Upper lobe of left lung (tissue), 4 donors: ENCODE measurements at regions not wholly inside any gene's neighbourhood (a gene's known extent, or its start where the extent isn't known, plus 50 kb on each side); places are given as distances from the start of the nearest gene placed in this dataset.

ENCODE experiments used
- CTCF ChIP-seq, 6 experiments: fragments of 450-650 bp in 4 of 6; fragments of 200-600 bp in 2 of 6; sonication (generic) in 2 of 6; IDR thresholded peaks; one replicate each; pipeline ENCODE4 v1.5.1; 2016 to 2019; ENCODE audit warnings: antibody characterized with exemption in 6 of 6
- EP300 ChIP-seq, 4 donors: sonication (generic); formaldehyde crosslinking; IDR thresholded peaks; one replicate each; pipeline ENCODE4 v1.5.1; 2017; ENCODE audit warnings: antibody characterized with exemption in 4 of 4, control low read depth in 2 of 4
- POLR2A ChIP-seq, 4 donors: fragments of 450-650 bp; IDR thresholded peaks; one replicate each; pipeline ENCODE4 v1.5.1; 2016 to 2017; ENCODE audit warnings: antibody characterized with exemption in 4 of 4, mild to moderate bottlenecking in 2 of 4
- POLR2AphosphoS5 ChIP-seq, 2 donors: sonication (generic); formaldehyde crosslinking; IDR thresholded peaks; one replicate each; pipeline ENCODE4 v1.5.1; 2017; ENCODE audit warnings: antibody characterized with exemption in 2 of 2

- TF ChIP-seq CTCF (IDR thresholded peaks at IDR 0.05): no peak
- TF ChIP-seq POLR2A (IDR thresholded peaks at IDR 0.05): no peak
- TF ChIP-seq POLR2AphosphoS5 (IDR thresholded peaks at IDR 0.05): no peak
- no peak for TF ChIP-seq EP300 (IDR thresholded peaks at IDR 0.05)
Measured at GRCh38 chr6:15791448-15792181, 128.8 kb upstream of the DTNBP1 start.
